Neural cell (in vitro differentiated cells): ENCODE measurements at regions not wholly inside any gene's neighbourhood (a gene's known extent, or its start where the extent isn't known, plus 50 kb on each side); places are given as distances from the start of the nearest gene placed in this dataset.

ENCODE experiments used
- EZH2 ChIP-seq: fragments of 200-600, 300-800 bp; shearing (Covaris generic), sonication (generic); IDR thresholded peaks from 2 replicates; pipeline ENCODE4 v1.6.1; 2014; ENCODE audit warnings: antibody characterized with exemption, low read length, borderline replicate concordance, mild to moderate bottlenecking; ENCODE audit not compliant: insufficient read depth, poor library complexity, severe bottlenecking
- POLR2AphosphoS5 ChIP-seq: IDR thresholded peaks from 2 replicates; pipeline ENCODE4 v1.6.1; 2012
- TF ChIP-seq, protein P1 (sequence below): fragments of 450-650 bp; IDR thresholded peaks from 2 replicates; pipeline ENCODE4 v1.5.1; 2014; ENCODE audit warnings: antibody characterized with exemption, mild to moderate bottlenecking, moderate library complexity; ENCODE audit not compliant: poor library complexity, severe bottlenecking

DNA sequence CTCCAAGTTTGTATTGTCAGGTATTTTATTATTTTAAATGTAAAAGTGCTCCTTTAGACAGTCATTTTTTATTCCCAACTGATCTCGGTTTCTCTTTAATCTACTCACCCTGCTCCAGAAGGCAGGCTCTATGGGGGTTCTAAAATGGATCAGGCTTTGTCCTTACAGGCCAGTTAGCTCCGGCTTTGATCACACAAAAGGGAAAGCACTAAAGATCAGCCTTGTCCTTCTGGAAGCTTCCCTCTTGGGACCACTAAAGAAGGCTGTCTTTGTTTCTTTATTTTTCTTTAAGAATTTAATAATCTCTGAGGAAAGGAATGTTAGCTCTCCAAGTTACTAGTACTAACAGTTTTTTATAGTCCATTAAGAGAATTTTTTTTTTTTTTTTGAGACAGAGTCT is 560.5 kb upstream of the ZNF717 start:
- TF ChIP-seq, protein P1, sequence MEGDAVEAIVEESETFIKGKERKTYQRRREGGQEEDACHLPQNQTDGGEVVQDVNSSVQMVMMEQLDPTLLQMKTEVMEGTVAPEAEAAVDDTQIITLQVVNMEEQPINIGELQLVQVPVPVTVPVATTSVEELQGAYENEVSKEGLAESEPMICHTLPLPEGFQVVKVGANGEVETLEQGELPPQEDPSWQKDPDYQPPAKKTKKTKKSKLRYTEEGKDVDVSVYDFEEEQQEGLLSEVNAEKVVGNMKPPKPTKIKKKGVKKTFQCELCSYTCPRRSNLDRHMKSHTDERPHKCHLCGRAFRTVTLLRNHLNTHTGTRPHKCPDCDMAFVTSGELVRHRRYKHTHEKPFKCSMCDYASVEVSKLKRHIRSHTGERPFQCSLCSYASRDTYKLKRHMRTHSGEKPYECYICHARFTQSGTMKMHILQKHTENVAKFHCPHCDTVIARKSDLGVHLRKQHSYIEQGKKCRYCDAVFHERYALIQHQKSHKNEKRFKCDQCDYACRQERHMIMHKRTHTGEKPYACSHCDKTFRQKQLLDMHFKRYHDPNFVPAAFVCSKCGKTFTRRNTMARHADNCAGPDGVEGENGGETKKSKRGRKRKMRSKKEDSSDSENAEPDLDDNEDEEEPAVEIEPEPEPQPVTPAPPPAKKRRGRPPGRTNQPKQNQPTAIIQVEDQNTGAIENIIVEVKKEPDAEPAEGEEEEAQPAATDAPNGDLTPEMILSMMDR = no peak
- TF ChIP-seq POLR2AphosphoS5 (no peak), EZH2 (no peak)
